Peyer's patch (tissue), 4 donors: ENCODE measurements at regions not wholly inside any gene's neighbourhood (a gene's known extent, or its start where the extent isn't known, plus 50 kb on each side); places are given as distances from the start of the nearest gene placed in this dataset.

ENCODE experiments used
- POLR2A ChIP-seq, 2 donors: fragments of 450-650 bp; IDR thresholded peaks; one replicate each; pipeline ENCODE4 v1.5.1; 2017; ENCODE audit warnings: antibody characterized with exemption in 2 of 2, mild to moderate bottlenecking in 2 of 2, moderate library complexity in 2 of 2
- TF ChIP-seq, protein P1 (sequence below), 6 experiments: fragments of 450-650 bp in 4 of 6; fragments of 200-600 bp in 2 of 6; sonication (generic) in 1 of 6; IDR thresholded peaks; one replicate each; pipeline ENCODE4 v1.5.1; 2017 to 2019; ENCODE audit warnings: antibody characterized with exemption in 6 of 6, mild to moderate bottlenecking in 3 of 6, moderate library complexity in 1 of 6

DNA sequence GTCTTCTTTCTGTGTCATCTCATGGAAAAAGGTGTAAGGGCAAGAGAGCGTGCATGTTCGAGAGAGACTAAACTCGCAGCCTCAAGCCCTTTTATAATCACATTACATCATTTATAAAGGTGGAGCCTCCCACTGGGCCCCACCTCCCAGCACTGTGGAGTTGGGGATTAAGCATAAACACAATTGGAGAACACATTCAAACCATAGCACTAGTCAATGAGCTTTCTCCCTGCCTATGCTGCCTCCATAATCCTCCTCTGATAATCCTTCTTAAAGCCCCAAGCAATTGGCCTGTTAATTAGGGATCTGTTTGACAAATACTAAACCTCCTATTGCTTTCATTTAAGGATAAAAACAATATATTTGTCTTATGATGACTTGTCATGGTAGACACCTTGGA, 99.6 kb downstream of the NMUR2 start:
- TF ChIP-seq, protein P1, sequence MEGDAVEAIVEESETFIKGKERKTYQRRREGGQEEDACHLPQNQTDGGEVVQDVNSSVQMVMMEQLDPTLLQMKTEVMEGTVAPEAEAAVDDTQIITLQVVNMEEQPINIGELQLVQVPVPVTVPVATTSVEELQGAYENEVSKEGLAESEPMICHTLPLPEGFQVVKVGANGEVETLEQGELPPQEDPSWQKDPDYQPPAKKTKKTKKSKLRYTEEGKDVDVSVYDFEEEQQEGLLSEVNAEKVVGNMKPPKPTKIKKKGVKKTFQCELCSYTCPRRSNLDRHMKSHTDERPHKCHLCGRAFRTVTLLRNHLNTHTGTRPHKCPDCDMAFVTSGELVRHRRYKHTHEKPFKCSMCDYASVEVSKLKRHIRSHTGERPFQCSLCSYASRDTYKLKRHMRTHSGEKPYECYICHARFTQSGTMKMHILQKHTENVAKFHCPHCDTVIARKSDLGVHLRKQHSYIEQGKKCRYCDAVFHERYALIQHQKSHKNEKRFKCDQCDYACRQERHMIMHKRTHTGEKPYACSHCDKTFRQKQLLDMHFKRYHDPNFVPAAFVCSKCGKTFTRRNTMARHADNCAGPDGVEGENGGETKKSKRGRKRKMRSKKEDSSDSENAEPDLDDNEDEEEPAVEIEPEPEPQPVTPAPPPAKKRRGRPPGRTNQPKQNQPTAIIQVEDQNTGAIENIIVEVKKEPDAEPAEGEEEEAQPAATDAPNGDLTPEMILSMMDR (IDR thresholded peaks at IDR 0.05): no peak
- TF ChIP-seq POLR2A (IDR thresholded peaks at IDR 0.05): no peak
